Right renal pelvis (tissue), 4 donors: ENCODE measurements at regions not wholly inside any gene's neighbourhood (a gene's known extent, or its start where the extent isn't known, plus 50 kb on each side); places are given as distances from the start of the nearest gene placed in this dataset.
"Not testable (repeated sequence)": the region's sequence is repeated elsewhere in the genome, so short reads cannot be mapped to it uniquely, and the experiment has no call there.

Source experiments
- DNase-seq, 4 donors: peaks; one replicate each; pipeline ENCODE4 v3.0.0-alpha.2; 2013; ENCODE audit warnings: low read depth in 4 of 4, low spot score in 3 of 4, missing footprints in 1 of 4

GRCh38 chr6:105747823-105748405 lies 338.2 kb upstream of the PRDM1 start:
- no peak for DNase-seq

- no peak for DNase-seq
Measured at GRCh38 chr6:105746509-105746908, 339.6 kb upstream of the PRDM1 start.

- no peak for DNase-seq
Measured at GRCh38 chr6:105746130-105746505, 340.0 kb upstream of the PRDM1 start.

- DNase-seq = no peak
Measured at GRCh38 chr6:105745464-105746129, 340.5 kb upstream of the PRDM1 start.

- DNase-seq = no peak
Measured at GRCh38 chr6:105744815-105745214, 341.3 kb upstream of the PRDM1 start.

- DNase-seq = no peak
Measured at GRCh38 chr6:105740946-105741645, 338.2 kb upstream of the PREP start.

GRCh38 chr6:105739764-105740163 lies 336.9 kb upstream of the PREP start:
- no peak for DNase-seq

- DNase-seq = no peak
Measured at GRCh38 chr6:105733556-105734162, 330.8 kb upstream of the PREP start.

GRCh38 chr6:105728995-105729394 lies 326.1 kb upstream of the PREP start:
- no peak for DNase-seq

- DNase-seq = no peak
Measured at GRCh38 chr6:105726902-105727655, 324.2 kb upstream of the PREP start.

GRCh38 chr6:105714846-105715245 lies 312.0 kb upstream of the PREP start:
- DNase-seq = no peak

- DNase-seq = no peak
Measured at GRCh38 chr6:105713474-105714118, 310.7 kb upstream of the PREP start.

GRCh38 chr6:105711216-105711615 lies 308.3 kb upstream of the PREP start:
- DNase-seq = no peak

- DNase-seq = no peak
Measured at GRCh38 chr6:105705608-105706007, 302.7 kb upstream of the PREP start.

GRCh38 chr6:105695461-105695860 lies 292.6 kb upstream of the PREP start:
- DNase-seq = no peak

- no peak for DNase-seq
Measured at GRCh38 chr6:105692613-105693215, 289.8 kb upstream of the PREP start.

GRCh38 chr6:105691971-105692370 lies 289.1 kb upstream of the PREP start:
- DNase-seq = no peak

GRCh38 chr6:105691081-105691480 lies 288.2 kb upstream of the PREP start:
- DNase-seq = no peak

- no peak for DNase-seq
Measured at GRCh38 chr6:105688573-105688972, 285.7 kb upstream of the PREP start.

- DNase-seq = not testable (repeated sequence)
Measured at GRCh38 chr6:105686793-105687192, 283.9 kb upstream of the PREP start.
